Stomach (tissue), 8 donors: ENCODE measurements at regions not wholly inside any gene's neighbourhood (a gene's known extent, or its start where the extent isn't known, plus 50 kb on each side); places are given as distances from the start of the nearest gene placed in this dataset.

Experiments
- DNase-seq, 2 donors: peaks; one replicate each; pipeline versions ENCODE4 v3.0.0 to v3.0.0-alpha.2; 2013 to 2019
- H3K27ac ChIP-seq, 5 donors: fragments of 200-600 bp in 4 of 5; sonication (generic) in 4 of 5; one replicate each; pipeline ENCODE4 v1.5.1; 2013 to 2019; ENCODE audit warnings: mild to moderate bottlenecking in 1 of 5, moderate library complexity in 1 of 5
- H3K27me3 ChIP-seq, 3 donors: fragments of 200-600 bp; sonication (generic); one replicate each; pipeline ENCODE4 v1.5.1; 2017 to 2019; ENCODE audit warnings: mixed run types in 1 of 3
- H3K36me3 ChIP-seq, 4 donors: fragments of 200-600 bp; sonication (generic); 1 replicate in 3 of 4; 2 replicates in 1 of 4; pipeline ENCODE4 v1.5.1; 2016 to 2019
- H3K4me1 ChIP-seq, 4 donors: fragments of 200-600 bp; sonication (generic); one replicate each; pipeline ENCODE4 v1.5.1; 2016 to 2019
- H3K4me3 ChIP-seq, 4 donors: fragments of 200-600 bp; sonication (generic) in 3 of 4; one replicate each; pipeline ENCODE4 v1.5.1; 2016 to 2019; ENCODE audit warnings: mild to moderate bottlenecking in 1 of 4
- H3K9me3 ChIP-seq, 4 donors: fragments of 200-600 bp; sonication (generic); one replicate each; pipeline ENCODE4 v1.5.1; 2016 to 2019
- CTCF ChIP-seq, 7 experiments: fragments of 450-650 bp in 4 of 7; fragments of 200-600 bp in 3 of 7; sonication (generic) in 3 of 7; IDR thresholded peaks; one replicate each; pipeline ENCODE4 v1.5.1; 2016 to 2019; ENCODE audit warnings: antibody characterized with exemption in 7 of 7, control low read depth in 2 of 7, mild to moderate bottlenecking in 1 of 7
- EP300 ChIP-seq: sonication (generic); formaldehyde crosslinking; IDR thresholded peaks from one replicate; pipeline ENCODE4 v1.6.1; 2017; ENCODE audit warnings: antibody characterized with exemption
- POLR2A ChIP-seq, 4 donors: fragments of 450-650 bp; IDR thresholded peaks; one replicate each; pipeline ENCODE4 v1.6.1; 2016; ENCODE audit warnings: antibody characterized with exemption in 4 of 4, control low read depth in 2 of 4, mild to moderate bottlenecking in 1 of 4, moderate library complexity in 1 of 4
- POLR2AphosphoS5 ChIP-seq, 3 donors: sonication (generic); formaldehyde crosslinking; IDR thresholded peaks; one replicate each; pipeline ENCODE4 v1.6.1; 2016; ENCODE audit warnings: antibody characterized with exemption in 3 of 3
- WGBS, 5 donors: extraction: QIAGEN DNeasy Blood & Tissue Kit in 3 of 5; methylation state at CpG; one replicate each; pipeline versions ENCODE4 v1.1.5 to v1.1.7; 2013 to 2018; 5-methylcytosine and 5-hydroxymethylcytosine counted together
- intact Hi-C: fragments of 100-400 bp; cut with DNase I; formaldehyde crosslinking; loops from one replicate; pipeline ENCODE4 v1.15.1; 2023; ENCODE audit warnings: low total_unique reads
- donor health status: healthy with polysubstance abuse.
- donor health status: Bipolar disorder and iron deficiency.
- donor health status: healthy.

- peaks cover 5 to 27% (median 14%) of the 10 kb centered on the region in 4 donors for H3K4me1 ChIP-seq
- H3K4me3 ChIP-seq = no peak overlapping the region
- H3K27ac ChIP-seq = no peak overlapping the region
- peak; percentile 69 to 83 for DNase-seq
- WGBS, 5 donors = 13 to 21% (median 15%) methylated on average over 9 of the region's 9 CpGs
- H3K36me3 ChIP-seq = no peaks in the 10 kb centered on the region
- no peaks in the 10 kb centered on the region for H3K9me3 ChIP-seq
- TF ChIP-seq EP300 (no peak), POLR2A (IDR thresholded peaks at IDR 0.05) (no peak), POLR2AphosphoS5 (IDR thresholded peaks at IDR 0.05) (peak in 1 of 3 donors; percentile 34), CTCF (IDR thresholded peaks at IDR 0.05) (peak in 5 of 7 experiments; percentile 76 to 89 (median 85))
- intact Hi-C loops = no loop called here
- no peaks in the 10 kb centered on the region for H3K27me3 ChIP-seq
Measured at GRCh38 chr1:60281360-60281932, 207.9 kb upstream of the C1orf87 start.

GRCh38 chr1:60280819-60281218 lies 207.2 kb upstream of the C1orf87 start:
- no peaks in the 10 kb centered on the region for H3K27me3 ChIP-seq
- TF ChIP-seq POLR2AphosphoS5 (IDR thresholded peaks at IDR 0.05) = no peak
- no peak for TF ChIP-seq EP300
- no peak for TF ChIP-seq POLR2A (IDR thresholded peaks at IDR 0.05)
- no peak for TF ChIP-seq CTCF (IDR thresholded peaks at IDR 0.05)
- intact Hi-C loops = no loop called here
- no peak overlapping the region for H3K4me3 ChIP-seq
- no peaks in the 10 kb centered on the region for H3K9me3 ChIP-seq
- peak in 1 of 2 donors; percentile 4 for DNase-seq
- 79 to 88% (median 83%) methylated on average over 4 of the region's 4 CpGs for WGBS, 5 donors
- H3K27ac ChIP-seq = no peak overlapping the region
- H3K36me3 ChIP-seq = no peaks in the 10 kb centered on the region
- H3K4me1 ChIP-seq = peaks cover 5 to 27% (median 14%) of the 10 kb centered on the region in 4 donors

GRCh38 chr1:60280256-60280655 lies 206.7 kb upstream of the C1orf87 start:
- Histone ChIP-seq H3K27me3 (no peaks in the 10 kb centered on the region), H3K36me3 (no peaks in the 10 kb centered on the region), H3K9me3 (no peaks in the 10 kb centered on the region), H3K4me1 (peaks cover 5 to 27% (median 14%) of the 10 kb centered on the region in 4 donors), H3K4me3 (no peak overlapping the region), H3K27ac (no peak overlapping the region)
- intact Hi-C loops = no loop called here
- TF ChIP-seq POLR2A (IDR thresholded peaks at IDR 0.05) (no peak), CTCF (IDR thresholded peaks at IDR 0.05) (no peak), EP300 (no peak), POLR2AphosphoS5 (IDR thresholded peaks at IDR 0.05) (no peak)
- WGBS, 5 donors = 26 to 52% (median 46%) methylated on average over 3 of the region's 3 CpGs
- DNase-seq = peak in 1 of 2 donors; percentile 70

- intact Hi-C loops = no loop called here
- TF ChIP-seq EP300 (no peak), CTCF (IDR thresholded peaks at IDR 0.05) (no peak), POLR2A (IDR thresholded peaks at IDR 0.05) (no peak), POLR2AphosphoS5 (IDR thresholded peaks at IDR 0.05) (no peak)
- no peak for DNase-seq
- Histone ChIP-seq H3K27ac (no peak overlapping the region), H3K36me3 (no peaks in the 10 kb centered on the region), H3K4me3 (no peak overlapping the region), H3K4me1 (peaks cover 5 to 31% (median 14%) of the 10 kb centered on the region in 4 donors), H3K27me3 (no peaks in the 10 kb centered on the region), H3K9me3 (no peaks in the 10 kb centered on the region)
Measured at GRCh38 chr1:60279798-60280197, 206.2 kb upstream of the C1orf87 start.
